HL-60 (cell line): ENCODE measurements at regions not wholly inside any gene's neighbourhood (a gene's known extent, or its start where the extent isn't known, plus 50 kb on each side); places are given as distances from the start of the nearest gene placed in this dataset.

ENCODE experiments used
- DNase-seq, 2 experiments: peaks; one replicate each; pipeline ENCODE4 v3.0.0-alpha.2; 2010 to 2020; ENCODE audit warnings: low read depth in 1 of 2, low spot score in 1 of 2
- H3K27ac ChIP-seq: fragments of 250-450 bp; sonication (Bioruptor Pico); replicated peaks from 2 replicates; pipeline ENCODE4 v1.5.1; 2020; ENCODE audit warnings: mild to moderate bottlenecking, moderate library complexity
- H3K27me3 ChIP-seq: fragments of 250-450 bp; sonication (Bioruptor Pico); 2 replicates; pipeline ENCODE4 v1.5.1; 2021; ENCODE audit warnings: mild to moderate bottlenecking, moderate library complexity; ENCODE audit not compliant: insufficient read depth, poor library complexity, severe bottlenecking
- H3K4me3 ChIP-seq: replicated peaks from 2 replicates; pipeline ENCODE4 v1.5.1; 2011; ENCODE audit warnings: mild to moderate bottlenecking, control low read depth, low read length; ENCODE audit not compliant: insufficient read depth
- CTCF ChIP-seq: IDR thresholded peaks from one replicate; pipeline ENCODE4 v1.5.1; 2011; ENCODE audit warnings: low read length, control low read depth, inconsistent platforms; ENCODE audit not compliant: insufficient read depth
- GABPA ChIP-seq: IDR thresholded peaks from 2 replicates; pipeline ENCODE4 v1.6.1; 2012; ENCODE audit warnings: low read depth
- POLR2AphosphoS5 ChIP-seq: IDR thresholded peaks from 2 replicates; pipeline ENCODE4 v1.6.1; 2012; ENCODE audit warnings: low read depth
- REST ChIP-seq: IDR thresholded peaks from 2 replicates; pipeline ENCODE4 v1.6.1; 2012; ENCODE audit warnings: low read depth; ENCODE audit not compliant: insufficient replicate concordance
- SPI1 ChIP-seq: IDR thresholded peaks from 2 replicates; pipeline ENCODE4 v1.6.1; 2012; ENCODE audit warnings: low read depth, mild to moderate bottlenecking, borderline replicate concordance

DNA sequence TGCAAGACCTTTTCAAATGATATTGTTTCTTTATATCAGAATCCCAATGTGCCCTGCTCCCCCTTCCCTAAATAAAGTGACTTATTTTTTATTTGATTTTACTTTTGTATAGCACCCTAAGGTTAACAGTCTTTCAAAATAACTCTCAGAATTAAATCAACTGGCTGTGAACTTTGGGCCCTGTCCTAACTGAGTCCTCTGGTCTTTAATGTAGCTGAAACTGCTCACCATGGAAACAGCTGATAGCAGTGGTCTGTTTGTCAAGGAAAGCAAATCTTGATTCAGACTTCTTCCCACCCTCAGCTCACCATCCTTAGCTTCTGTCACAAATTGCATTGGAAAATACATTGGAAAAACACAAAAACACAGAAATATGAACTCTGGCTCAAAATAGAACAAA, 105.2 kb upstream of the PRPS1L1 start:
- Histone ChIP-seq H3K27ac (no peak overlapping the region), H3K4me3 (no peak overlapping the region), H3K27me3 (no peaks in the 10 kb centered on the region)
- no peak for DNase-seq
- no peak for TF ChIP-seq POLR2AphosphoS5
- no peak for TF ChIP-seq CTCF
- TF ChIP-seq GABPA: no peak
- TF ChIP-seq SPI1: no peak
- no peak for TF ChIP-seq REST

GRCh38 chr7:18133921-18134320, 106.3 kb upstream of the PRPS1L1 start:
- Histone ChIP-seq H3K4me3 (no peak overlapping the region), H3K27ac (no peak overlapping the region), H3K27me3 (no peaks in the 10 kb centered on the region)
- TF ChIP-seq POLR2AphosphoS5 (no peak), GABPA (no peak), CTCF (no peak), SPI1 (no peak), REST (no peak)
- DNase-seq: no peak

DNA sequence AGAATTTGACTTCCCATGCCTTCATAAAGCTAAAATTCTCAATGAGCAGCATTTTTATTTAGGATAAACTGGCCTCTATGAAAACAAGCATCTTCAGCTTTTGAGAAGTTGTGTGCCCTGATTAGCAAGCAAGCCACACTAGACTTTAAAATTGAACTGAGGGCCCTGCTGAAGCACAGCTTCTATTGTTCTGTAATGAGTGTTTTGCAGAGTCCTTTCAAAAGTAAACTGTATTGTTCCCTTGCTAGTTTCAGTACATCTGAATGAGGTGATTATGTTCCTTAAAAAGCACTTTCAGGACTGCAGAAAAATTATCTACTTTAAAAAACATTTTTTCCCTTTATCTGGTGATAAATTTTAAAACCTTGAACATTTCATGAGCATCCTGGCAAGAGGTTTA, 113.3 kb upstream of the PRPS1L1 start:
- DNase-seq: no peak
- no peak for TF ChIP-seq REST
- no peak for TF ChIP-seq GABPA
- TF ChIP-seq CTCF: no peak
- no peak for TF ChIP-seq POLR2AphosphoS5
- TF ChIP-seq SPI1: no peak
- no peak overlapping the region for H3K27ac ChIP-seq
- no peak overlapping the region for H3K4me3 ChIP-seq
- peaks cover 2% of the 10 kb centered on the region for H3K27me3 ChIP-seq
